BJ (cell line): ENCODE measurements at regions not wholly inside any gene's neighbourhood (a gene's known extent, or its start where the extent isn't known, plus 50 kb on each side); places are given as distances from the start of the nearest gene placed in this dataset.

Experiments
- CTCF ChIA-PET: fragments of 350-600 bp; formaldehyde crosslinking; extraction: SDS; loops from one replicate; lab custom pipeline; 2021; ENCODE audit warnings: antibody characterized with exemption, inconsistent platforms; lab: Yijun Ruan, JAX
- POLR2A ChIA-PET: fragments of 300-600 bp; sonication (Branson Sonifier 250); formaldehyde crosslinking; extraction: SDS; loops from one replicate; lab custom pipeline; 2021; ENCODE audit warnings: antibody characterized with exemption; lab: Charles Lee
- DNase-seq: peaks from one replicate; pipeline ENCODE4 v3.0.0-alpha.2; 2011; ENCODE audit warnings: low read depth
- H3K27me3 ChIP-seq: 2 replicates; pipeline ENCODE4 v1.6.0; 2011; ENCODE audit warnings: low read length; ENCODE audit not compliant: control insufficient read depth, insufficient read depth
- H3K36me3 ChIP-seq: 2 replicates; pipeline ENCODE4 v1.5.1; 2011; ENCODE audit warnings: low read length; ENCODE audit not compliant: control insufficient read depth, insufficient read depth
- H3K4me3 ChIP-seq: 2 replicates; pipeline ENCODE4 v1.5.1; 2011; ENCODE audit warnings: low read depth, mild to moderate bottlenecking, control low read depth, low read length
- CTCF ChIP-seq: IDR thresholded peaks from 2 replicates; pipeline ENCODE4 v1.5.1; 2011; ENCODE audit warnings: low read depth, mild to moderate bottlenecking, control low read depth, inconsistent platforms, low read length, moderate library complexity; ENCODE audit not compliant: insufficient read depth

GRCh38 chr4:24372881-24373280 is 211.5 kb downstream of the DHX15 start:
- CTCF ChIA-PET: no interaction called here
- POLR2A ChIA-PET: no interaction called here
- no peak overlapping the region for H3K4me3 ChIP-seq
- no peaks in the 10 kb centered on the region for H3K27me3 ChIP-seq
- no peaks in the 10 kb centered on the region for H3K36me3 ChIP-seq
- TF ChIP-seq CTCF: no peak
- no peak for DNase-seq

GRCh38 chr4:24372341-24372740 is 212.0 kb downstream of the DHX15 start:
- ChIA-PET CTCF (no interaction called here), POLR2A (no interaction called here)
- Histone ChIP-seq H3K36me3 (no peaks in the 10 kb centered on the region), H3K27me3 (no peaks in the 10 kb centered on the region), H3K4me3 (no peak overlapping the region)
- no peak for TF ChIP-seq CTCF
- no peak for DNase-seq

- no peak for TF ChIP-seq CTCF
- Histone ChIP-seq H3K27me3 (no peaks in the 10 kb centered on the region), H3K4me3 (no peak overlapping the region), H3K36me3 (no peaks in the 10 kb centered on the region)
- ChIA-PET CTCF (no interaction called here), POLR2A (no interaction called here)
- DNase-seq: no peak
These were observed 213.9 kb downstream of the DHX15 start for GRCh38 chr4:24370421-24370820.

GRCh38 chr4:24369507-24370029 is 214.8 kb downstream of the DHX15 start:
- Histone ChIP-seq H3K4me3 (no peak overlapping the region), H3K36me3 (no peaks in the 10 kb centered on the region), H3K27me3 (no peaks in the 10 kb centered on the region)
- no peak for TF ChIP-seq CTCF
- CTCF ChIA-PET: no interaction called here
- POLR2A ChIA-PET: no interaction called here
- DNase-seq: no peak

- no peak overlapping the region for H3K4me3 ChIP-seq
- POLR2A ChIA-PET: no interaction called here
- H3K27me3 ChIP-seq: no peaks in the 10 kb centered on the region
- no peak for DNase-seq
- H3K36me3 ChIP-seq: no peaks in the 10 kb centered on the region
- CTCF ChIA-PET: no interaction called here
- no peak for TF ChIP-seq CTCF
These were observed 215.6 kb downstream of the DHX15 start for GRCh38 chr4:24368801-24369200.
